K562 (cell line): ENCODE measurements at regions not wholly inside any gene's neighbourhood (a gene's known extent, or its start where the extent isn't known, plus 50 kb on each side); places are given as distances from the start of the nearest gene placed in this dataset.

Experiments used
- ARID3B ChIP-seq: fragments of 250-450 bp; sonication (Bioruptor Pico); IDR thresholded peaks from 2 replicates; pipeline ENCODE4 v1.4.0; 2020; ENCODE audit warnings: borderline replicate concordance
- ARNT ChIP-seq, 2 experiments: fragments of 450-650 bp; IDR thresholded peaks; 2 replicates each; pipeline ENCODE4 v1.6.1; 2016; ENCODE audit warnings: mild to moderate bottlenecking in 1 of 2
- BRD9 ChIP-seq: fragments of 450-650 bp; IDR thresholded peaks from 2 replicates; pipeline ENCODE4 v1.6.1; 2018; ENCODE audit warnings: low read depth; ENCODE audit not compliant: partially characterized antibody
- CBX3 ChIP-seq, 2 experiments: IDR thresholded peaks; 1 replicate in 1 of 2; 2 replicates in 1 of 2; pipeline ENCODE4 v1.6.1; 2012; ENCODE audit warnings: inconsistent platforms in 2 of 2, low read length in 2 of 2, borderline replicate concordance in 1 of 2, control low read depth in 1 of 2
- CGGBP1 ChIP-seq: fragments of 250-450 bp; sonication (Bioruptor Pico); IDR thresholded peaks from 2 replicates; pipeline ENCODE4 v1.9.0; 2021; ENCODE audit warnings: mild to moderate bottlenecking
- CREB5 ChIP-seq: fragments of 250-450 bp; sonication (Bioruptor Pico); IDR thresholded peaks from 2 replicates; pipeline ENCODE4 v1.5.0; 2020; ENCODE audit warnings: mild to moderate bottlenecking
- ELF1 ChIP-seq: fragments of 200-800 bp; sonication (Bioruptor generic); IDR thresholded peaks from 2 replicates; pipeline ENCODE4 v1.6.1; 2016; ENCODE audit warnings: missing genetic modification characterization, missing compliant biosample characterization
- FOSL1 ChIP-seq: fragments of 200-800 bp; sonication (Bioruptor generic); conservative IDR thresholded peaks from 2 replicates; pipeline ENCODE4 v1.6.1; 2016; ENCODE audit warnings: missing genetic modification characterization, missing compliant biosample characterization
- FOXJ2 ChIP-seq: fragments of 200-800 bp; sonication (Bioruptor generic); IDR thresholded peaks from 2 replicates; pipeline ENCODE4 v1.6.1; 2016; ENCODE audit warnings: missing genetic modification characterization, missing compliant biosample characterization
- GABPB2 ChIP-seq: fragments of 250-450 bp; sonication (Bioruptor Pico); conservative IDR thresholded peaks from 2 replicates; pipeline ENCODE4 v1.5.1; 2021; ENCODE audit warnings: mild to moderate bottlenecking
- HMG20B ChIP-seq: fragments of 250-450 bp; sonication (Bioruptor Pico); IDR thresholded peaks from 2 replicates; pipeline ENCODE4 v1.5.0; 2021; ENCODE audit warnings: mild to moderate bottlenecking
- IRF1 ChIP-seq: sonication (generic); formaldehyde crosslinking; IDR thresholded peaks from 2 replicates; pipeline ENCODE4 v1.8.0; 2022; ENCODE audit warnings: missing genetic modification reagents, mild to moderate bottlenecking, borderline replicate concordance
- MAFK ChIP-seq: IDR thresholded peaks from 2 replicates; pipeline ENCODE4 v1.6.1; 2011; ENCODE audit warnings: low read length, improper control_type of control experiment
- MCM3 ChIP-seq: fragments of 450-650 bp; IDR thresholded peaks from 2 replicates; pipeline ENCODE4 v1.6.1; 2016
- MEIS2 ChIP-seq: fragments of 450-650 bp; IDR thresholded peaks from 2 replicates; pipeline ENCODE4 v1.6.1; 2014; ENCODE audit warnings: mild to moderate bottlenecking; ENCODE audit not compliant: partially characterized antibody
- MYNN ChIP-seq, 2 experiments: sonication (generic); formaldehyde crosslinking in 1 of 2; IDR thresholded peaks; 2 replicates each; pipeline versions ENCODE4 v1.5.0 to v1.6.1; 2016 to 2020; ENCODE audit warnings: antibody characterized with exemption in 1 of 2, missing genetic modification reagents in 1 of 2
- NFYB ChIP-seq: IDR thresholded peaks from 2 replicates; pipeline ENCODE4 v1.6.1; 2011; ENCODE audit warnings: mild to moderate bottlenecking, moderate library complexity; ENCODE audit not compliant: insufficient read length; ENCODE audit errors: extremely low read depth
- OTX1 ChIP-seq: fragments of 450-650 bp; formaldehyde crosslinking; IDR thresholded peaks from 2 replicates; pipeline ENCODE4 v1.4.0; 2022; ENCODE audit warnings: mild to moderate bottlenecking
- PCBP2 ChIP-seq: fragments of 200-400 bp; formaldehyde crosslinking; IDR thresholded peaks from 2 replicates; pipeline ENCODE4 v1.6.1; 2018; ENCODE audit warnings: low read length, low read depth, mild to moderate bottlenecking, moderate library complexity; ENCODE audit not compliant: poor library complexity, severe bottlenecking
- POLR3G ChIP-seq: IDR thresholded peaks from 2 replicates; pipeline ENCODE4 v1.6.1; 2011; ENCODE audit not compliant: insufficient read length, insufficient replicate concordance; ENCODE audit errors: extremely low read depth
- PTBP1 ChIP-seq: fragments of 200-400 bp; formaldehyde crosslinking; IDR thresholded peaks from 2 replicates; pipeline ENCODE4 v1.6.1; 2017; ENCODE audit warnings: low read depth, low read length
- RAD21 ChIP-seq, 2 experiments: fragments of 250-450 bp in 1 of 2; fragments of 450-650 bp in 1 of 2; sonication (Bioruptor Pico) in 1 of 2; formaldehyde crosslinking in 1 of 2; IDR thresholded peaks in 1 of 2; conservative IDR thresholded peaks in 1 of 2; 2 replicates each; pipeline versions ENCODE4 v1.4.0 to v1.8.0; 2020 to 2022; ENCODE audit warnings: mild to moderate bottlenecking in 2 of 2, moderate library complexity in 1 of 2
- SMAD4 ChIP-seq: fragments of 250-450 bp; sonication (Bioruptor Pico); conservative IDR thresholded peaks from 2 replicates; pipeline ENCODE4 v1.8.0; 2021; ENCODE audit warnings: inconsistent platforms, mild to moderate bottlenecking, moderate library complexity
- USF1 ChIP-seq: sonication (generic); formaldehyde crosslinking; IDR thresholded peaks from 2 replicates; pipeline ENCODE4 v1.9.0; 2022; ENCODE audit warnings: mild to moderate bottlenecking, missing genetic modification reagents
- ZC3H4 ChIP-seq: sonication (generic); formaldehyde crosslinking; IDR thresholded peaks from 2 replicates; pipeline ENCODE4 v1.9.0; 2021; ENCODE audit warnings: missing genetic modification reagents, borderline replicate concordance
- ZKSCAN3 ChIP-seq: fragments of 250-450 bp; sonication (Bioruptor Pico); IDR thresholded peaks from 2 replicates; pipeline ENCODE4 v1.4.0; 2020
- ZNF696 ChIP-seq: fragments of 250-450 bp; sonication (Bioruptor Pico); conservative IDR thresholded peaks from 2 replicates; pipeline ENCODE4 v1.4.0; 2020; ENCODE audit warnings: mild to moderate bottlenecking, moderate library complexity

- TF ChIP-seq NFYB (no peak), ZNF696 (no peak), RAD21 (CRISPR knock-in tag; conservative IDR thresholded peaks at IDR 0.05 in 1 of 2, IDR thresholded peaks at IDR 0.05 in 1 of 2) (no peak), PCBP2 (no peak), CGGBP1 (CRISPR knock-in tag) (no peak), MEIS2 (no peak), MYNN (IDR thresholded peaks at IDR 0.05) (no peak), MYNN (CRISPR knock-in tag; IDR thresholded peaks at IDR 0.05) (no peak), OTX1 (no peak), POLR3G (no peak), MAFK (peak; percentile 38; the same call in 1 of the 2 replicates), ZKSCAN3 (CRISPR knock-in tag) (no peak), SMAD4 (CRISPR knock-in tag) (no peak), ELF1 (tag) (no peak), CREB5 (no peak), ARID3B (CRISPR knock-in tag) (no peak), MCM3 (no peak), IRF1 (CRISPR knock-in tag) (no peak), CBX3 (IDR thresholded peaks at IDR 0.05; ENCODE audit: borderline replicate concordance in 1 of 2, low read length in 2 of 2) (no peak), HMG20B (CRISPR knock-in tag) (no peak), GABPB2 (CRISPR knock-in tag) (no peak), FOXJ2 (tag) (no peak), FOSL1 (peak; percentile 44; the same call in 1 of the 2 replicates), PTBP1 (no peak), ZC3H4 (CRISPR knock-in tag) (no peak), BRD9 (no peak), ARNT (IDR thresholded peaks at IDR 0.05) (no peak), USF1 (CRISPR knock-in tag) (peak; percentile 38; the same call in 1 of the 2 replicates)
Measured at GRCh38 chr3:101091489-101091888, 98.3 kb upstream of the ABI3BP start (continued).
